BJ (cell line): ENCODE measurements at regions not wholly inside any gene's neighbourhood (a gene's known extent, or its start where the extent isn't known, plus 50 kb on each side); places are given as distances from the start of the nearest gene placed in this dataset.

Source experiments
- CTCF ChIA-PET: fragments of 350-600 bp; formaldehyde crosslinking; extraction: SDS; loops from one replicate; lab custom pipeline; 2021; ENCODE audit warnings: antibody characterized with exemption, inconsistent platforms; lab: Yijun Ruan, JAX
- POLR2A ChIA-PET: fragments of 300-600 bp; sonication (Branson Sonifier 250); formaldehyde crosslinking; extraction: SDS; loops from one replicate; lab custom pipeline; 2021; ENCODE audit warnings: antibody characterized with exemption; lab: Charles Lee
- DNase-seq: peaks from one replicate; pipeline ENCODE4 v3.0.0-alpha.2; 2011; ENCODE audit warnings: low read depth
- H3K27me3 ChIP-seq: 2 replicates; pipeline ENCODE4 v1.6.0; 2011; ENCODE audit warnings: low read length; ENCODE audit not compliant: control insufficient read depth, insufficient read depth
- H3K36me3 ChIP-seq: 2 replicates; pipeline ENCODE4 v1.5.1; 2011; ENCODE audit warnings: low read length; ENCODE audit not compliant: control insufficient read depth, insufficient read depth
- H3K4me3 ChIP-seq: 2 replicates; pipeline ENCODE4 v1.5.1; 2011; ENCODE audit warnings: low read depth, mild to moderate bottlenecking, control low read depth, low read length
- TF ChIP-seq, protein P1 (sequence below): IDR thresholded peaks from 2 replicates; pipeline ENCODE4 v1.5.1; 2011; ENCODE audit warnings: low read depth, mild to moderate bottlenecking, control low read depth, inconsistent platforms, low read length, moderate library complexity; ENCODE audit not compliant: insufficient read depth

- POLR2A ChIA-PET = no interaction called here
- Histone ChIP-seq H3K36me3 (no peaks in the 10 kb centered on the region), H3K27me3 (peaks cover 7% of the 10 kb centered on the region), H3K4me3 (no peak overlapping the region)
- TF ChIP-seq, protein P1, sequence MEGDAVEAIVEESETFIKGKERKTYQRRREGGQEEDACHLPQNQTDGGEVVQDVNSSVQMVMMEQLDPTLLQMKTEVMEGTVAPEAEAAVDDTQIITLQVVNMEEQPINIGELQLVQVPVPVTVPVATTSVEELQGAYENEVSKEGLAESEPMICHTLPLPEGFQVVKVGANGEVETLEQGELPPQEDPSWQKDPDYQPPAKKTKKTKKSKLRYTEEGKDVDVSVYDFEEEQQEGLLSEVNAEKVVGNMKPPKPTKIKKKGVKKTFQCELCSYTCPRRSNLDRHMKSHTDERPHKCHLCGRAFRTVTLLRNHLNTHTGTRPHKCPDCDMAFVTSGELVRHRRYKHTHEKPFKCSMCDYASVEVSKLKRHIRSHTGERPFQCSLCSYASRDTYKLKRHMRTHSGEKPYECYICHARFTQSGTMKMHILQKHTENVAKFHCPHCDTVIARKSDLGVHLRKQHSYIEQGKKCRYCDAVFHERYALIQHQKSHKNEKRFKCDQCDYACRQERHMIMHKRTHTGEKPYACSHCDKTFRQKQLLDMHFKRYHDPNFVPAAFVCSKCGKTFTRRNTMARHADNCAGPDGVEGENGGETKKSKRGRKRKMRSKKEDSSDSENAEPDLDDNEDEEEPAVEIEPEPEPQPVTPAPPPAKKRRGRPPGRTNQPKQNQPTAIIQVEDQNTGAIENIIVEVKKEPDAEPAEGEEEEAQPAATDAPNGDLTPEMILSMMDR = no peak
- CTCF ChIA-PET = interaction anchor here (0.5 kb wide), 1 partner anchor 76 kb away, joined by 3 read pairs; no protein-coding TSS in a partner anchor
- no peak for DNase-seq
These were observed 152.4 kb upstream of the RFLNA start for GRCh38 chr12:124142395-124143035.

GRCh38 chr12:124143726-124144125, 151.2 kb upstream of the RFLNA start:
- TF ChIP-seq, protein P1 = no peak
- POLR2A ChIA-PET = no interaction called here
- CTCF ChIA-PET = no interaction called here
- Histone ChIP-seq H3K4me3 (no peak overlapping the region), H3K27me3 (peaks cover 10% of the 10 kb centered on the region), H3K36me3 (no peaks in the 10 kb centered on the region)
- no peak for DNase-seq

DNA sequence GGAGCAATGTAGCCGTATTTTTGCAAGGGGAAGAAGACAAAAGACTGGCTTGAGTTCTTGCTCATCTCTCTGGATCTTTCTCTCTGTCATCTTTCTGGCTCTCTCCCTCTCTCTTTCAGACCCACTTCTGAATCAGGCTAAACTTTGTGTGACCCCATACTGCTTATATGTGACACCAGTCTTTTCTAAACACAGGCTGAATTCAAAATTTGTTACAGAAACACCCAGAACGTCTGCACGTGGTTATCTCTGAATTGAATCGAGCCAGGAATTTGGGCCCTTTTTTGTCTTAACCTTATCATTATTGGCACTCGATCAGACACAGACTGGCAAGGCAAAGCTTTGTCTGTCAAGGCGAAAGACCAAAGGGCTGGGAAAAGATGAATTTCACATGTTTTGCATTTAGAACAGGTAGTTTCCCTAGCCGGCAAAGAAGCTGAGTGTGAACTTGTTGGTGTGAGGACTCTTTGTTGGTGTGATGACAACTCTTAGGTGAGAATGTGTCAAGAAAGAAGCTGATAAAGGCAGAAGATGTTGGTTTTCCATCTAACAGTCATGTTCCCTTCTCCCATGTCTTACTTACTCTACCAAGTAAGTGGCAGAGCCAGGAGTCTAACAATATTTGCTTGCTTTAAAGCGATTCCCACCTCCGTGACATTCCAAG, 150.2 kb upstream of the RFLNA start:
- Histone ChIP-seq H3K27me3 (peaks cover 12% of the 10 kb centered on the region), H3K36me3 (no peaks in the 10 kb centered on the region), H3K4me3 (no peak overlapping the region)
- no peak for DNase-seq
- TF ChIP-seq, protein P1 = no peak
- POLR2A ChIA-PET = no interaction called here
- CTCF ChIA-PET = interaction anchor here (1.5 kb wide), 1 partner anchor 9 kb away, joined by 4 read pairs; no protein-coding TSS in a partner anchor

GRCh38 chr12:124147027-124147426, 147.9 kb upstream of the RFLNA start:
- no peaks in the 10 kb centered on the region for H3K36me3 ChIP-seq
- DNase-seq = no peak
- H3K4me3 ChIP-seq = no peak overlapping the region
- TF ChIP-seq, protein P1 = no peak
- ChIA-PET CTCF (no interaction called here), POLR2A (no interaction called here)
- H3K27me3 ChIP-seq = peaks cover 10% of the 10 kb centered on the region

GRCh38 chr12:124147575-124147974, 147.3 kb upstream of the RFLNA start:
- H3K27me3 ChIP-seq = peaks cover 12% of the 10 kb centered on the region
- TF ChIP-seq, protein P1 = no peak
- POLR2A ChIA-PET = no interaction called here
- H3K4me3 ChIP-seq = no peak overlapping the region
- no peaks in the 10 kb centered on the region for H3K36me3 ChIP-seq
- no peak for DNase-seq
- CTCF ChIA-PET = interaction anchor here (1.5 kb wide), 1 partner anchor 175 kb away, joined by 3 read pairs; no protein-coding TSS in a partner anchor
